HCT116 (cell line): ENCODE measurements at regions not wholly inside any gene's neighbourhood (a gene's known extent, or its start where the extent isn't known, plus 50 kb on each side); places are given as distances from the start of the nearest gene placed in this dataset.

Source experiments
- ATAC-seq: fragments of 200-7000 bp; cut with Tn5 transposase; 2 replicates; pipeline ENCODE4 v1.9.1; 2020; ENCODE audit warnings: mild to moderate bottlenecking, moderate library complexity
- BruUV-seq: library from RNA; stranded (reverse); fragments of 400-500 nt; replicated peaks from 2 replicates; lab custom pipeline; 2021; lab: Mats Ljungman, UMichigan
- CTCF ChIA-PET: fragments of 300-600 bp; sonication (Branson Sonifier 250); formaldehyde crosslinking; loops from one replicate; lab custom pipeline; 2021; ENCODE audit warnings: antibody characterized with exemption; lab: Charles Lee
- POLR2A ChIA-PET: fragments of 300-600, 350-600 bp; sonication (Branson Sonifier 250); formaldehyde crosslinking; loops from one replicate; lab custom pipeline; 2021; ENCODE audit warnings: antibody characterized with exemption; lab: Charles Lee
- RAD21 ChIA-PET, 2 experiments: fragments of 300-600 bp; sonication (Branson Sonifier 250); formaldehyde crosslinking; loops; one replicate each; lab custom pipeline; 2023; ENCODE audit warnings: low total read pairs in 2 of 2; ENCODE audit not compliant: uncharacterized antibody in 2 of 2, unreplicated experiment in 2 of 2, low non-redundant PET in 1 of 2; lab: Charles Lee
- DNase-seq: peaks from one replicate; pipeline ENCODE4 v3.0.0-alpha.2; 2010; ENCODE audit warnings: low read depth, low spot score
- H2AFZ ChIP-seq: fragments of 200-600 bp; shearing (Covaris generic), sonication (generic); 2 replicates; pipeline ENCODE4 v1.6.1; 2017; ENCODE audit warnings: low read depth, mixed run types, mixed read lengths, antibody characterized with exemption, low read length; ENCODE audit not compliant: poor library complexity, severe bottlenecking
- H3K27ac ChIP-seq: 2 replicates; pipeline ENCODE4 v1.5.1; 2012; ENCODE audit warnings: low read depth, low read length
- H3K27me3 ChIP-seq: fragments of 200-600 bp; sonication (generic); 2 replicates; pipeline ENCODE4 v1.6.1; 2016; ENCODE audit warnings: mixed run types, low read length, mixed read lengths; ENCODE audit not compliant: insufficient read depth
- H3K36me3 ChIP-seq, 2 experiments: fragments of 200-500 bp in 1 of 2; fragments of 200-600 bp in 1 of 2; sonication (Bioruptor generic) in 1 of 2; sonication (generic) in 1 of 2; 2 replicates each; pipeline versions ENCODE4 v1.5.1 to v1.6.1; 2014 to 2016; ENCODE audit warnings: low read length in 2 of 2, inconsistent platforms in 1 of 2, mixed read lengths in 1 of 2, mixed run types in 1 of 2; ENCODE audit not compliant: insufficient read depth in 2 of 2, control insufficient read depth in 1 of 2
- H3K4me1 ChIP-seq, 2 experiments: fragments of 200-600 bp in 1 of 2; sonication (generic) in 1 of 2; 2 replicates each; pipeline versions ENCODE4 v1.5.1 to v1.6.1; 2012 to 2017; ENCODE audit warnings: low read length in 2 of 2, inconsistent platforms in 1 of 2, mild to moderate bottlenecking in 1 of 2, mixed read lengths in 1 of 2, mixed run types in 1 of 2, moderate library complexity in 1 of 2; ENCODE audit not compliant: insufficient read depth in 2 of 2, control insufficient read depth in 1 of 2
- H3K4me2 ChIP-seq: fragments of 200-600 bp; sonication (generic); 2 replicates; pipeline ENCODE4 v1.6.1; 2017; ENCODE audit warnings: mixed run types, low read length, mixed read lengths
- H3K4me3 ChIP-seq, 2 experiments: fragments of 200-600 bp in 1 of 2; sonication (generic) in 1 of 2; replicated peaks in 1 of 2; 2 replicates each; pipeline ENCODE4 v1.5.1; 2011 to 2016; ENCODE audit warnings: low read length in 2 of 2, control low read depth in 1 of 2, low read depth in 1 of 2, mild to moderate bottlenecking in 1 of 2, mixed read lengths in 1 of 2, mixed run types in 1 of 2
- H3K79me2 ChIP-seq: fragments of 200-600 bp; sonication (generic); 2 replicates; pipeline ENCODE4 v1.6.1; 2017; ENCODE audit warnings: mild to moderate bottlenecking, mixed run types, low read length, moderate library complexity, mixed read lengths; ENCODE audit not compliant: insufficient read depth
- H3K9ac ChIP-seq: fragments of 200-600 bp; sonication (generic); 2 replicates; pipeline ENCODE4 v1.6.1; 2016; ENCODE audit warnings: low read length, mixed read lengths
- H3K9me2 ChIP-seq: fragments of 200-600 bp; sonication (generic), shearing (Covaris generic); 2 replicates; pipeline ENCODE4 v1.6.1; 2017; ENCODE audit warnings: mixed run types, mild to moderate bottlenecking, moderate library complexity; ENCODE audit not compliant: insufficient read depth
- H3K9me3 ChIP-seq, 2 experiments: fragments of 200-500 bp in 1 of 2; fragments of 200-600 bp in 1 of 2; sonication (Bioruptor generic) in 1 of 2; sonication (generic) in 1 of 2; 2 replicates each; pipeline ENCODE4 v1.6.1; 2014 to 2017; ENCODE audit warnings: low read length in 2 of 2, mixed read lengths in 2 of 2, inconsistent platforms in 1 of 2, low read depth in 1 of 2, mild to moderate bottlenecking in 1 of 2, mixed run types in 1 of 2, moderate library complexity in 1 of 2; ENCODE audit not compliant: control insufficient read depth in 1 of 2, insufficient read depth in 1 of 2
- H4K20me1 ChIP-seq: fragments of 200-600 bp; sonication (generic), shearing (Covaris generic); 2 replicates; pipeline ENCODE4 v1.6.1; 2017; ENCODE audit warnings: mixed run types, mild to moderate bottlenecking, moderate library complexity; ENCODE audit not compliant: insufficient read depth
- ATF3 ChIP-seq: IDR thresholded peaks from 2 replicates; pipeline ENCODE4 v1.6.1; 2012
- CEBPB ChIP-seq: IDR thresholded peaks from 2 replicates; pipeline ENCODE4 v1.6.1; 2012; ENCODE audit warnings: low read depth
- CTCF ChIP-seq, 3 experiments: fragments of 200-600 bp in 1 of 3; sonication (generic) in 1 of 3; IDR thresholded peaks in 2 of 3; conservative IDR thresholded peaks in 1 of 3; 2 replicates each; pipeline ENCODE4 v1.5.1; 2012 to 2017; ENCODE audit warnings: low read depth in 2 of 3, low read length in 2 of 3, antibody characterized with exemption in 1 of 3, borderline replicate concordance in 1 of 3, control low read depth in 1 of 3, mild to moderate bottlenecking in 1 of 3, mixed read lengths in 1 of 3, mixed run types in 1 of 3, moderate library complexity in 1 of 3; ENCODE audit not compliant: insufficient read depth in 1 of 3
- ELF1 ChIP-seq: IDR thresholded peaks from 2 replicates; pipeline ENCODE4 v1.6.1; 2012; ENCODE audit warnings: low read depth, borderline replicate concordance
- FOSL1 ChIP-seq: IDR thresholded peaks from 2 replicates; pipeline ENCODE4 v1.6.1; 2012; ENCODE audit warnings: low read depth
- JUND ChIP-seq: IDR thresholded peaks from 2 replicates; pipeline ENCODE4 v1.6.1; 2012
- RAD21 ChIP-seq: IDR thresholded peaks from 2 replicates; pipeline ENCODE4 v1.6.1; 2012; ENCODE audit warnings: low read depth, mild to moderate bottlenecking
- REST ChIP-seq: IDR thresholded peaks from 2 replicates; pipeline ENCODE4 v1.6.1; 2012; ENCODE audit warnings: low read depth
- SIN3A ChIP-seq: IDR thresholded peaks from 2 replicates; pipeline ENCODE4 v1.6.1; 2012; ENCODE audit warnings: low read depth
- YY1 ChIP-seq: IDR thresholded peaks from 2 replicates; pipeline ENCODE4 v1.6.1; 2011; ENCODE audit warnings: low read length, low read depth, moderate library complexity, mild to moderate bottlenecking; ENCODE audit not compliant: insufficient replicate concordance; ENCODE audit errors: extremely low read depth
- ZBTB33 ChIP-seq: IDR thresholded peaks from 2 replicates; pipeline ENCODE4 v1.6.1; 2011; ENCODE audit warnings: mild to moderate bottlenecking, low read length, moderate library complexity; ENCODE audit not compliant: insufficient replicate concordance; ENCODE audit errors: extremely low read depth
- ZFX ChIP-seq: fragments of 450-650 bp; IDR thresholded peaks from 2 replicates; pipeline ENCODE4 v1.6.1; 2017
- intact Hi-C: fragments of 100-400 bp; cut with micrococcal nuclease; formaldehyde crosslinking; loops from 2 replicates; pipeline ENCODE4 v1.10.0; 2022

- RAD21 ChIA-PET = no interaction called here
Observed at GRCh38 chr2:122749405-122749804, 994.0 kb downstream of the TSN start.

More at GRCh38 chr2:122749405-122749804, 994.0 kb downstream of the TSN start:
- intact Hi-C loops = no loop called here
- Histone ChIP-seq H3K9me2 (no peaks in the 10 kb centered on the region), H3K27me3 (no peaks in the 10 kb centered on the region), H4K20me1 (no peaks in the 10 kb centered on the region), H3K4me3 (no peak overlapping the region), H3K36me3 (no peaks in the 10 kb centered on the region), H3K4me1 (no peaks in the 10 kb centered on the region), H3K9ac (no peak overlapping the region), H3K4me2 (no peak overlapping the region), H3K27ac (no peak overlapping the region)
- ATAC-seq = no peak
- CTCF ChIA-PET = no interaction called here
- TF ChIP-seq RAD21 = no peak
- no peak for TF ChIP-seq ZFX
- TF ChIP-seq FOSL1 = no peak
- no peak for TF ChIP-seq ELF1
- no peak for TF ChIP-seq SIN3A
- no peak for TF ChIP-seq CEBPB
- TF ChIP-seq REST = no peak
- no peak for TF ChIP-seq CTCF (IDR thresholded peaks at IDR 0.05 in 2 of 3, conservative IDR thresholded peaks at IDR 0.05 in 1 of 3; ENCODE audit: borderline replicate concordance in 1 of 3, insufficient read depth in 1 of 3, low read depth in 2 of 3, low read length in 2 of 3)
- TF ChIP-seq ZBTB33 = no peak
- no peak for TF ChIP-seq YY1
- no peak for TF ChIP-seq ATF3
- no peak for TF ChIP-seq JUND
- TF ChIP-seq, all 23 proteins: peak for 0
- POLR2A ChIA-PET = no interaction called here
- no peak overlapping the region for H2AFZ ChIP-seq
- H3K79me2 ChIP-seq = no peaks in the 10 kb centered on the region
- peaks cover 5 to 22% of the 10 kb centered on the region in 2 experiments; a peak in 2 of 4 replicates for H3K9me3 ChIP-seq
- no TSS peak for BruUV-seq
- DNase-seq = no peak
